D721Med (cell line): ENCODE measurements at regions not wholly inside any gene's neighbourhood (a gene's known extent, or its start where the extent isn't known, plus 50 kb on each side); places are given as distances from the start of the nearest gene placed in this dataset.

Experiments used
- DNase-seq: peaks from one replicate; pipeline ENCODE4 v3.0.0; 2011; ENCODE audit warnings: low spot score; ENCODE audit not compliant: insufficient read length
- FAIRE-seq: peaks from 2 replicates; lab custom pipeline; 2011; peaks lifted over from hg19 to GRCh38; lab: Jason Lieb, UNC
- CTCF ChIP-seq: IDR thresholded peaks from 2 replicates; pipeline ENCODE4 v1.5.1; 2012; ENCODE audit warnings: mild to moderate bottlenecking, control low read depth; ENCODE audit not compliant: insufficient read depth; ENCODE audit errors: missing control alignments

DNA sequence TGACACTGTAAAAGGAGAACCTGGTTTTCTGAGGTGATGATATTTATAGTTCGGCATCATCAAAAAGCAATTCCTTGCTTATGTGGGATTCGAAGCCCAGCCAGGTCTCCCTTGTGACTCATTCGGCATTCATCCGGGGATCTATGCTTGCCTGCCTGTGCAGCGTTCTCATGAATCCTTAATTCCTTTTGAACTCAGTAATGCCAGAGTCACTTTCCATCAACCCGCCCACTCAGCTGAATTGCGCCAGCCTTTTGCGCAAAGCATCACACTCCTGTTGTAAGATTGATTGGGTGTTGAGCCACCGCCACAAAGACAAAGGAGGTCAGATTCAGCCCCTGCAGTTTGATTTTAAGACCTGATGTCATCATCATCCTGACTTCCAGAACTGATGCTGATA is 128.6 kb downstream of the SLC17A6 start:
- TF ChIP-seq CTCF, result no peak
- DNase-seq (no peak), FAIRE-seq (no peak)

DNA sequence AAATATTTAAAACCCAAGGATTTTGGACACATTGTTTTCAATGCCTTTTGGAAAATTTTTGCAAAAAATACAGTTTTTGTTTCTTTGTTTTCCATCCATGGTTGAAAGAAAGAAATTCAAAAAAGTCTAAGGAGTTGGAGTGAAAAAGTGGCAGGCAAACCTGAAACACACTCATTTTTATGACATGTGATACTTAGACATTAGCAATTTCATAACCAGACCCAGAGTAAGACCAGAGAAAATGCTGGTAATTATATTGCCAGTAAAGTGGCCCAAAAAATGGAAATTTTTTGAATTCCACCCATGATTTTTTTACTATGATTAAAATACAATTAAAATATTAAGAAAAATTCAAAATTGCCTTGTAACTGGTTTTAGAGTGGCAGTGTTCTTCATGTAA is 128.2 kb downstream of the SLC17A6 start:
- DNase-seq (no peak), FAIRE-seq (no peak)
- TF ChIP-seq CTCF, result no peak

DNA sequence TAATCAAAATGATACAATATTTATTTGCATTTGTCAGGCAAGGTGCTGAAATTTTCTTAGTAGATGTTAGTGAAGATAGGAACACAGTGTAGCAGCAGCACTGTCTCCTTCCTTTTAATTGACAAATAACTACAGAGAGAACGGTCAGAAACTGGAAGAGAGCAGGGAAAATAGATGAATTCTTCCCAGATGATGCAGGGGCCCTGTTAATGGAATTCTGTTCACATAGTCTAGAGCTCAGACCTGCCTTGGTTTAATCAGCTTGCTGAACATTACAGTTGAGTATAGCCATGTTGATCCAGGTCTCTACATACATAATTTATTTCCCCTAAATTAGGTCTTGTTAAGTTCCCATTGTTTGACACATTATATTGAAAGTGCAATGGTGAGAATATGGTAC is 127.4 kb downstream of the SLC17A6 start:
- no peak for FAIRE-seq
- DNase-seq, result no peak
- no peak for TF ChIP-seq CTCF

GRCh38 chr11:22461626-22462025 is 123.4 kb downstream of the SLC17A6 start:
- no peak for TF ChIP-seq CTCF
- no peak for FAIRE-seq

DNA sequence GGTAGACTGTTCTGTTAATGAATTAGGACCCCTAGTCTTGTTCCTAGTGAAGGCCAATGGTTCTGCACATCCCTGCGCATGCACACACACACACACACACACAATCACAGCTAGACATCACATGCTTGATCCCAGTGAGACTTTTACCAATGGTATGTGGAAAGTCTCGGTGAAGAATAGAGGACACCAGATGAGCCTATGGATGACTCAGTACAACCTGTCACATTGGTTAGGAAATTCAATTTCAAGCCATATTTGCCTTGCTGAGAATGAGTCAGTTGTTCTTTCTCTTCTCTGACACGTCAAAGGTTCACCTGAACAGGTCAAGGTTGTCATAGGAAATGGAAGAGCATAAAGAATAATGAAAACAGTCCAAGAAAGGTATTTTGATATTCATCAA is 122.0 kb downstream of the SLC17A6 start:
- TF ChIP-seq CTCF, result no peak
- no peak for DNase-seq
- no peak for FAIRE-seq

More at GRCh38 chr11:22461626-22462025, 123.4 kb downstream of the SLC17A6 start:
- no peak for DNase-seq

GRCh38 chr11:22459048-22459447 is 120.9 kb downstream of the SLC17A6 start:
- DNase-seq (no peak), FAIRE-seq (no peak)
- no peak for TF ChIP-seq CTCF

DNA sequence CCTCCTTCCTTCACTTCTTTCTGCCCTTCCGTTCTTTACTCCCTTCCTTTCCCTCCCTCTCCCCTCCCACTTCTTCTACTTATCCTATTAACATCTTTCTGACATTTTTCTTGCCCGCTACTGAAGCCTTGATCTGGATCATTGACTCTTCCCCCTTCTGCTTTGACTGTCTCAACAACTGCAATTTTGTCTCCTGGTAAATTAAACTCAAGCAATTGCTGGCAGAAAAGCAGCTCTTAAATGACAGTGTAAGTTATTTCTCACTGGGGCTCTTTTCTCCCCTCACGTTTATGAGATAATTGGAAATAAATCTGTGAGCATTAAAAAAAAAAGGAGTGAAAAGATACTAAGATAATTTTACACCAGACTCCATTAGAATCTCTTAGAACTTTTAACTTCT is 120.0 kb downstream of the SLC17A6 start:
- no peak for FAIRE-seq
- TF ChIP-seq CTCF, result no peak
- DNase-seq, result no peak
